HG02973 (cell line): ENCODE measurements at regions not wholly inside any gene's neighbourhood (a gene's known extent, or its start where the extent isn't known, plus 50 kb on each side); places are given as distances from the start of the nearest gene placed in this dataset.
"Not testable (repeated sequence)": the region's sequence is repeated elsewhere in the genome, so short reads cannot be mapped to it uniquely, and the experiment has no call there.

Experiments used
- ATAC-seq: cut with Tn5 transposase; IDR thresholded peaks from one replicate; pipeline ENCODE4 v1.9.1; 2021; ENCODE audit warnings: moderate library complexity; ENCODE audit not compliant: unreplicated experiment

DNA sequence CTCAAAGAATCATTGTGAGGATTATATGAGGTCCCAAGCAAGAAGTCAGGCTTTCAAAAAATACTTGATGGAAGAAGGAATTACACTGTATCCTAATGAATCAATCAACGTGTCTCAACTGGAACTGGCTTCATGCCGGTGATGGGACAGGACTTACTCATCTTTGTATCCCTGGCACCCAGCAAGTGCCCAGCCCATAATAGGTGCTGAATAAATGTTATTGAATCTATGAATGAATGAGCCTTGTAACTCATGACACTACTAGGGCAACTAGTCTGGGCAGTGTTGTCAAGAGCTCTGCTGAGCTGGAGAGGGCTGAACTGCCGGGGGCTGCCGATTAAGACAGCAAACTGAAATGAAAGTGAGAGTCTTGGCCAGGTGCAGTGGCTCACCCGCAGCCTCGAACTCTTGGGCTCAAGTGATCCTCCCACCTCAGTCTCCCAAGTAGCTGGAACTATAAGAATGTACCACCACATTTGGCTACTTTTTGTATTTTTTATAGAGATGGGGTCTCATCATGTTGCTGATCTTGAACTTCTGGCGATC is 87.2 kb upstream of the KIF5B start:
- no peak for ATAC-seq

DNA sequence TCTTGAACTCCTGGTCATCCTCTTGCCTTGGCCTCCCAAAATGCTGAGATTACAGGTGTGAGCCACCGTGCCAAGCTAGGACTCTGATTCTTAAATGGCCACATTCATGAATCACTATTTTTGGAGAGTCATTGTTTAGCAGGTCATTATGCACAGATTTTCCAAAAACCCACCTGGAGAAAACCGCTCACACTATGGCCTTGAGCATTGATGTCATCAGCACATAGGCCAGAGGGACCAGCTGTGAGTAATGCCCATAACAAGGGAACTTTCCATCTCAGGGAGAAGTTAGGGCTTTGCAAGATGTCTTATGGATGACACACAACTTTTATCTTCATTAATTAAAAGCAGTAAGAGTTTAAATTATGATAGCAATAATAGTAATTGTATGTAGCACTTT is 86.4 kb upstream of the KIF5B start:
- no peak for ATAC-seq

DNA sequence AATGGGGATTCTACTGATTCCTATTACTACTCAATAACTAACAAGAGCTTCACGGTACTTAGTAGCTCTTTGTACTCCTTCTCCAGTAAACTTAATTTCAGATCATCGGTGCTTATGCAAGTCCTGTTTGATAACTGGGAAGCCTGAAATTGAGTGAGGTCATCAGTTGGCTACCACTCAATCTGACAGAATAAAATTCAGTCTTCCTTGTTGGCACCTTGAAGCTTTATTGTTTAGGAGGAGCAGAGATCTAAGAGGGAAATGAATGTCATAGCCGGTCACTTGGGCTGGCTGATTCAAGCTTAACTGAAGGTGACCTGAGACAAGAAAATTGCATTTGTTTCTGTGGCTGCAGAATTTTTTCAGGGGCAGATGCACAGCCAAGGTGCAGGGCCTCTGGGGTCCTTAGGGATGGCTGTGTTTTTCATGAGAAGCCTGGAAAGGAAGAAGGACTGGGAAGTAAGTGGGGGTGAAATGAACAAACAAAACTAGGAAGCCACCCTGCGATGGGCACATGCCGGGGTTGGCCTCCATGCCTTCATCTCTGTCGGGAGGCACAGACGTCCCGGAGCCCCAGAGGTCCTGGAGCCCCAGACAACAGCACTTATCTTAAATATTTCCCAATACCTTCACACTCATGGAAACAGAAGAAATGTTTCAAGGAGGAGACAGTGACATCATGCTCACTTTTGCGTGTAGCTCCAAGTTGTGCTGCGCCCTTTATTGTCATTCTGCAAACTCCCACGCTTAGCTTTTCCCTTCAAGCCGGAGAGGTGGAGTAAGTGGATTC is 85.0 kb upstream of the KIF5B start:
- no peak for ATAC-seq

DNA sequence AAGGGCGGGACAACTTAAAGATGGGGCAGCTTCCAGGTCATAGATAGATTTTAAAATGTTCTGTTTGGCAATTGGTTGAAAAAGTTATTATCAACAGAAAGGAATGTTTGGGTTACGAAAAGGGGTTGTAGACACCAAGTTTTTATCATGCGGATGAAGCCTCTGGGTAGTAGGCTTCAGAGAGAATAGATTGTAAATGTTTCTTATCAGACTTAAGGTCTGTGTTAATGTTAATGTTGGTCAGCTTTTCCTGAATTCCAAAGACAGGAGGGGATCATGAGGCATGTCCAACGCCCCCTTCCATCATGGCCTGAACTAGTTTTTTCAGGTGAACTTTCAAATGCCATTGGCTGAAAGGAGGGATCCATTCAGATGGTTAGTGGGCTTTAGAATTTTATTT is 84.2 kb upstream of the KIF5B start:
- ATAC-seq, result no peak

- ATAC-seq, result no peak
Measured at GRCh38 chr10:32139223-32140073, 83.2 kb upstream of the KIF5B start.

DNA sequence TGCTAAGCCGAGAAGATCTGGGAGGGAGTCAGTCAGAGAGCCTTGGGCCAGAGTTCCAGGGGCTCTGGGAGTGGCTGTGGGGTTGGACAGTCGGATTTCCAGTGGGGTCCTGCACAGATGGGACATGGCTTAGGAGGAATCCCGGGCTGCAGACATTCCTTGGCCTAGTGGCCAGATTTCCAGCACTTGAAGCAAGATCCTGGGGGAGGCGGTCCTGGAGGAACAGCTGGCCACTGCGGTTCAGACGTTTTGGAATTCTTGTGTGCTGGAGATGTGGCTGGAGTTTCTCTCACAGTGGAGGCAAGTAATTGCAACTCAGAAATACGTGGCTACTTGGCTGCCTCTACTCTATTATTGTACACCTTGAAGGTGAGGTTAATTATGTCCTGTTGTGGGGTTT is 80.7 kb upstream of the KIF5B start:
- not testable (repeated sequence) for ATAC-seq

DNA sequence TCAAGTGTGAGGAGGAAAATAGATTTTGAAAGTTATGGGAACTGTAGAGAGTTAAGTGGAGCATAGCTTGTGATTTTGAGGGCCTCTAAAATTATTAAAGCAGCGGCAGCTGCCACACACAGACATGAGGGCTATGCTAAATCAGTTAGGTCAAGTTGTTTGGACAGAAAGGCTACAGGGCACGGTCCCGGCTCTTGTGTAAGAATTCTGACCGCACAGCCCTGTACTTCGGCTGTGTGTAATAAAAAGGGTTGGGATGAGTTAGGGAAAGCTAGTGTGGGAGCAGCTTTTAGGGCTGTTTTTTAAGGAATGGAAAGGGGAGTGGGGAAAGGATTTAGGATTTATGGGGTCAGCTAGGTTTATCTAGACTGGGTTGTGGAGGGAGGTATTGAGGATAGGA is 79.6 kb upstream of the KIF5B start:
- ATAC-seq, result not testable (repeated sequence)

GRCh38 chr10:32132357-32132946 is 76.2 kb upstream of the KIF5B start:
- no peak for ATAC-seq

GRCh38 chr10:32131388-32131787 is 75.2 kb upstream of the KIF5B start:
- no peak for ATAC-seq

GRCh38 chr10:32130788-32131187 is 74.6 kb upstream of the KIF5B start:
- ATAC-seq, result no peak

DNA sequence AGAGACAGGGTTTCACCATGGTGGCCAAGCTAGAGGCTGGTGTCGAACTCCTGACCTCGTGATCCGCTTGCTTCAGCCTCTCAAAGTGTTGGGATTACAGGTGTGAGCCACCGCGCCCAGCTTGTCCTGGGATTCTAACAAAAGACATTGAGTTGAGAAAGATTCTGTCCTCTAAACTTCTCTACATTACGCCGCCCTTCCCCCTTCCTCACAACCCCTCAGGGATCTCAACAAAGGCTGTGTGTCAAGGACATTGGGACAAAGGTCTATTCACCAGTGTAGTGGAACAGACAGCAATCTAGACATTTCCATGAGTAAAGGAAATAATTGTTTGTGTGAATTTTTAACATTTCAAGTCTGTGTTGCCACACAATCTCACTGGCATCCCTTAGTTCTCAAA is 68.8 kb upstream of the KIF5B start:
- ATAC-seq, result no peak

DNA sequence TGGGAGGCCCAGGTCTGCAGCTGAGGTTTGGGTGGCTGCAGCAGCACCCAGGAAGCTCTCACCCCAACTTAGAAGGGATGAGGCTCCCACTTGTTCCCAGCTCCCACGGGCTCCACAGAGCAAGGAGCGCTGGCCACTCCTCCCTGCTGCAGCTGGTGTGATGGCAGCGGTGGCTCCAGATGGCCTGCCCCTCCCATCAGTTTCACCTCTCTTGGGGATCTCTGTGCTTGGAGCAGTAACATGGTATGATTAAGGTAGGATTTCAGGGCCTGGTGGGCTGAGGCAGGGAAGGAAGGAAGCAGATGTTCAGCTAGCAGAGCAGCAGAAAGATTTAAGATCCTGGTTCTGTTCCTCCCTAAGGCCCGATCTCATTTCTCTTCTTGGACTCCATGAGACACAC is 66.8 kb upstream of the KIF5B start:
- ATAC-seq, result no peak

DNA sequence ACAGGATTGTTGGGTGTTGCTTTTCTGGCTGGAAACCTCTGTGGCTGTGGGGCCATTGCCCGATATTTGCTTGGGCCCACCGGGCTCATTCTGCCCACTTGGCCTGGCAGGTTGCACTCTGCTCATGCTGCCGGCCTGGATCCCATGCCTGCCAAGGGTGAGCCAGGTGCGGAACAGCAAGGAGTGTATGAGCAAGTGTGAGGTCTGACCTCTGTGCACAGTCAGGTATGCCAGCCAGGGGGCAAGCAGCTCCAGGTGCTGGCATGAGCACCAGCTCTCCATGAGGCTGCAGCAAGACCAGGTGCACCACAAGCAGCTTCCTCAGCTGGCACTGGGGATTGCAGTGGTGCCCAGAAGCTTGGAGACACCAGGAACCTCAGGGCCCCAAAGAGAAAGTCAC is 65.4 kb upstream of the KIF5B start:
- no peak for ATAC-seq

DNA sequence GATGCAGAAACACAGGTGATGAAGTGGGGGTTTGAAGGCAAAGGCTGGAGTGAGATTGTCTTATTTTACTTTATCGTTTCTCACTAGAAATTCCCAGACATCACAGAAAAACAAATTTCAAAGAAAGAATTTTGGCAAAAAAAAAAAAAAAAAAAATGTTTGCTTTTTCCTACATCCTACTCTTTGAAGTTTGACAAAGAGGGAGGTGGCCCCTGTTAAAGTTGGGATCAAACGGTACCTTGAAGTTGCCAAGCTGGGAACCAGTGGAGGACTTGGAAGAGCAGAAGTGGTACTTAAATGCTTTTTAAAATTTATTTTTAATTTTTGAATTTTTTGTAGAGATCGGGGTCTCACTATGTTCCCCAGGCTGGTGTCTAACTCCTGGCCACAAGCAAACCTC is 63.9 kb upstream of the KIF5B start:
- no peak for ATAC-seq

DNA sequence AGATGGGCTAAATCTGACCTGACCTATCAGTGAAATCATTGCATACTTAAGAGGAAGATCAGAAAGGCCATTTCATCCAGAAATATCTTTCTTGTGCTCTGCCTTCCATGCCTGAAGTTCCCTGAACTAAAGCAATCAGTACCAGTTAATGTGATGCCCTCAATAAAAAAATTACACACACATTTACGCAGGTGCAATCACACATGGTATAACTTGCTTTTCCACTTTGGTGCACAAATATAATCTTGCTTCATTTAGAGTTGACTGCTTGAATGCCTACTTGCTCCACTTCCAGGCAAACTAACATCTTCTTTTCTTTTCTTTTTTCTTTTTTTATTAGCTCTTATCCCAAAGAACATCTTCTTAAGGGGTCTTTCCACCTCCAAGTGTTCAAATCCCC is 58.3 kb upstream of the KIF5B start:
- no peak for ATAC-seq

GRCh38 chr10:32112055-32112454 is 55.8 kb upstream of the KIF5B start:
- ATAC-seq, result no peak

- ATAC-seq, result no peak
Measured at GRCh38 chr10:32111585-32111984, 55.4 kb upstream of the KIF5B start.

DNA sequence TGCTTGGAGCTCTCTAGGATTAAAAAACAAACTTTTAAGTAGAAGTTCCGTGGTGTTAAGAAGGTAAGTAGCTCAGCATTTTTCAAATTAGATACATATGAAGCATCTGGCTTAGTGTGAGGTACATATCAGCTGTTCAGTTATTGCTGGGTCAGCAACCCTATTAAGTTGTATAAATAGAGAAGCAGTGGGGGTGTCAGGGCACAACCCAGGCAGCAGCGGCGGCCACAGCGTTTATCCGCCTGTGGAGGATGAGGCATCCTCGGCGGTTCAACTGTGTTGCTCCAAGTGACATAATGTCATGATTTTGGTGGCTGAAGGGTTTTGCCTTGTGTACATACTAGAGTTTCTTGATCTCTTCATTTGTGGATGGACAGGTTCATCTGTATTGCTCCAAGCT is 54.6 kb upstream of the KIF5B start:
- no peak for ATAC-seq

- no peak for ATAC-seq
Measured at GRCh38 chr10:32109603-32110002, 53.4 kb upstream of the KIF5B start.
